Calu3 (cell line): ENCODE measurements at regions not wholly inside any gene's neighbourhood (a gene's known extent, or its start where the extent isn't known, plus 50 kb on each side); places are given as distances from the start of the nearest gene placed in this dataset.

Experiments used
- BruUV-seq: library from RNA; stranded (reverse); fragments of 400-500 nt; replicated peaks from 2 replicates; lab custom pipeline; 2021; lab: Mats Ljungman, UMichigan
- CTCF ChIA-PET: fragments of 300-600 bp; sonication (Branson Sonifier 250); formaldehyde crosslinking; loops from one replicate; lab custom pipeline; 2022; ENCODE audit warnings: antibody characterized with exemption; lab: Charles Lee
- DNase-seq: peaks from one replicate; pipeline ENCODE4 v3.0.0; 2022
- H3K27ac Mint-ChIP-seq: one replicate; pipeline ENCODE4 v1.8.0; 2022; ENCODE audit warnings: mixed read lengths; ENCODE audit not compliant: unreplicated experiment
- H3K27me3 Mint-ChIP-seq: one replicate; pipeline ENCODE4 v1.8.0; 2022; ENCODE audit warnings: mixed read lengths; ENCODE audit not compliant: unreplicated experiment
- H3K36me3 Mint-ChIP-seq: one replicate; pipeline ENCODE4 v1.8.0; 2022; ENCODE audit warnings: mild to moderate bottlenecking, moderate library complexity, mixed read lengths; ENCODE audit not compliant: insufficient read depth, unreplicated experiment
- H3K4me1 Mint-ChIP-seq: one replicate; pipeline ENCODE4 v1.8.0; 2022; ENCODE audit warnings: mild to moderate bottlenecking, low read depth, mixed read lengths; ENCODE audit not compliant: unreplicated experiment
- H3K4me3 Mint-ChIP-seq: one replicate; pipeline ENCODE4 v1.8.0; 2022; ENCODE audit warnings: mild to moderate bottlenecking, low read depth, moderate library complexity, mixed read lengths; ENCODE audit not compliant: unreplicated experiment
- H3K9me3 Mint-ChIP-seq: one replicate; pipeline ENCODE4 v1.8.0; 2022; ENCODE audit warnings: low read depth, mixed read lengths; ENCODE audit not compliant: unreplicated experiment
- intact Hi-C: fragments of 100-400 bp; cut with micrococcal nuclease; formaldehyde crosslinking; loops from one replicate; pipeline ENCODE4 v1.10.0; 2022; ENCODE audit not compliant: unreplicated experiment
- TF ChIP-seq, protein P1 (sequence below): fragments of 200-600 bp; IDR thresholded peaks from one replicate; pipeline ENCODE4 v1.8.0; 2022; ENCODE audit warnings: antibody characterized with exemption; ENCODE audit not compliant: unreplicated experiment

DNA sequence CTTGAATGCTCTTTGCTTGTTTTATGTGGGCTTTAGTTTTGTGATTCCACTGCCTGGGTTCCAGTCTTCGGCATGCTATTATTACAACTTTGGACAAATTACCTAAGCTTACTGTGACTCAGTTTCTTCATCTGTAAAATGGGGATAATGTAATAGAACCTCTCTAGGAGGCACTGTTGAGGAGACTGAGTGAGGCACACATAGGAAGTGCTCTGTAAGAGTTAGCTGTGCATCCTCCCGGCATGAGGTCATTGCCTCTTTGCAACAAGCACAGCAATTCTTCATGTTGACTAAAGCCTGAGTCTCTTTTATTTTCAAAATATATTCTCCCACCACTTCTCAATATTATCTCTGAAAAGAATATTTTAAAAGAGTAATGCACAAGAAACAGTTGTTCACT, 227.4 kb downstream of the DLEU7 start:
- no TSS peak for BruUV-seq
- TF ChIP-seq, protein P1, sequence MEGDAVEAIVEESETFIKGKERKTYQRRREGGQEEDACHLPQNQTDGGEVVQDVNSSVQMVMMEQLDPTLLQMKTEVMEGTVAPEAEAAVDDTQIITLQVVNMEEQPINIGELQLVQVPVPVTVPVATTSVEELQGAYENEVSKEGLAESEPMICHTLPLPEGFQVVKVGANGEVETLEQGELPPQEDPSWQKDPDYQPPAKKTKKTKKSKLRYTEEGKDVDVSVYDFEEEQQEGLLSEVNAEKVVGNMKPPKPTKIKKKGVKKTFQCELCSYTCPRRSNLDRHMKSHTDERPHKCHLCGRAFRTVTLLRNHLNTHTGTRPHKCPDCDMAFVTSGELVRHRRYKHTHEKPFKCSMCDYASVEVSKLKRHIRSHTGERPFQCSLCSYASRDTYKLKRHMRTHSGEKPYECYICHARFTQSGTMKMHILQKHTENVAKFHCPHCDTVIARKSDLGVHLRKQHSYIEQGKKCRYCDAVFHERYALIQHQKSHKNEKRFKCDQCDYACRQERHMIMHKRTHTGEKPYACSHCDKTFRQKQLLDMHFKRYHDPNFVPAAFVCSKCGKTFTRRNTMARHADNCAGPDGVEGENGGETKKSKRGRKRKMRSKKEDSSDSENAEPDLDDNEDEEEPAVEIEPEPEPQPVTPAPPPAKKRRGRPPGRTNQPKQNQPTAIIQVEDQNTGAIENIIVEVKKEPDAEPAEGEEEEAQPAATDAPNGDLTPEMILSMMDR = no peak
- Mint-ChIP-seq H3K4me3 (no peak overlapping the region), H3K9me3 (no peaks in the 10 kb centered on the region), H3K4me1 (no peaks in the 10 kb centered on the region), H3K36me3 (no peaks in the 10 kb centered on the region), H3K27me3 (no peaks in the 10 kb centered on the region), H3K27ac (no peak overlapping the region)
- CTCF ChIA-PET = no interaction called here
- intact Hi-C loops = no loop called here
- DNase-seq = no peak

DNA sequence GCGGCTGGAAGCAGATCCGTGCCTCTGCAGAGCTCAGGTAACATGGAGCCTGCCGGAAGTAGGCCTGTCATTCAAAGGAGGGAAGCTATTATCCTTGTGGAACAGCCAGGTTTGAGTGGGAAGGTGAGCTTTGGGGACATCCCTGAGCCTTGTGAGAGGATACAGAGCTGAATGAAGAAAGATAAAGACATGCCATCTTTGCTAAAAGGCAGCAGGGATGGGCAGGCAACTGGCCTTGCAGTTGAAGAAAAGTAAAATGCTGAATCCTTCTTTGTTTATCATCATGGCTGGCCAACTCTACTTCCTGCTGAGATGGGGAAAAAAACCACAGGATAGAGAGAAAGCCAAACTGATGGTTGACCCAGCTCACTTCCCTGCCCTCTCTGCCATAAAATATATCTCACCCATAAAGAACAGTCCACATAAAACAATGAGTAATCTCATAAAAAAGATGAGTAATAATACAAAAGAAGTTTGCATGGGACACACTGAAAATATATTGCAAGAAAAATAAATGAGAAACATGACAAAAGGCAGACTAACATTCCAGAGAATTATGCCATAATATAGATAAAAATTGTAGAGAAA, 226.3 kb downstream of the DLEU7 start:
- DNase-seq = no peak
- CTCF ChIA-PET = interaction anchor here (0.6 kb wide), 1 partner anchor 858 kb away, joined by 3 read pairs; no protein-coding TSS in a partner anchor
- intact Hi-C loops = no loop called here
- Mint-ChIP-seq H3K27me3 (no peaks in the 10 kb centered on the region), H3K4me1 (no peaks in the 10 kb centered on the region), H3K9me3 (no peaks in the 10 kb centered on the region), H3K36me3 (no peaks in the 10 kb centered on the region), H3K4me3 (no peak overlapping the region), H3K27ac (no peak overlapping the region)
- no TSS peak for BruUV-seq
- TF ChIP-seq, protein P1 = no peak

DNA sequence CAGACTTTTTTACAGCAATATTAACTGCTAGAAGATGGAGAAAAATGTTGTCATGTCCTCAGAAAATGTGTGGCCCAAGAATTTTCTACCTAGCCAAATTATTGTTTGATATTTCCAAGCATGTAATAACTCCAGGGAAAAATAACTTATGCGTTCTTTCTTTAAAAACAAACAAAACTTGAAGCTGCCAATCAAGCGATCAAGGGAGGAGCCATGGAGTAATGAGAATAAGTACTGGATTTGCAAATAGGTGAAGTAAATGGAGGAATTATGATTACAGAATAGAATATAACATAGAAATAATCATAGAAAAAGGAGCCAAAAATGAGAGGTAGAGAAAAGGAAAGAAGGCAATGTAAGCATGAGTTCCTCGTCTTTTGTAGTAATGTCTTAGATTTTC, 225.3 kb downstream of the DLEU7 start:
- Mint-ChIP-seq H3K4me3 (no peak overlapping the region), H3K4me1 (no peaks in the 10 kb centered on the region), H3K27me3 (no peaks in the 10 kb centered on the region), H3K9me3 (no peaks in the 10 kb centered on the region), H3K36me3 (no peaks in the 10 kb centered on the region), H3K27ac (no peak overlapping the region)
- DNase-seq = no peak
- TF ChIP-seq, protein P1 = no peak
- CTCF ChIA-PET = no interaction called here
- no TSS peak for BruUV-seq
- intact Hi-C loops = no loop called here

DNA sequence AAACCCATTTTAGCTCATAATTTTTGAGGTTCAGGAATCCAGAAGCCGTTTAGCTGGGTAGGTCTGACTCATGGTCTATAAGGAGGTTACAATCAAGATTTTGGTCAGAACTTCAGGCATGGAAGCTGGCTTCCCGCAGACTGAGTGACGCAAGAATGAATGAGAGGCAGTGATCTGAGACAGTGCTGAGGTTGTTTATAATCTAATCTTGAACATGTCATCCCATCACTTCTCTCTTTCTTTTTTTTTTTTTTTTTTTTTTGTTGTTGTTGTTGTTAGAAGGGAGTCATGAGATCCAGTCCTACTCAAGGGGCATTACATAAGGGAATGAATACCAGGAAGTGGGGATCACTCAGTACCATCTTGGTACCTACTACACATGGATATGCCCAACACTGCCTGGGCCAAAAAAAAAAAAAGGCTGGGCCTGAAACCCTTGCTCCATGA, 217.4 kb downstream of the DLEU7 start:
- CTCF ChIA-PET = no interaction called here
- Mint-ChIP-seq H3K4me3 (no peak overlapping the region), H3K9me3 (no peaks in the 10 kb centered on the region), H3K36me3 (no peaks in the 10 kb centered on the region), H3K27me3 (no peaks in the 10 kb centered on the region), H3K4me1 (no peaks in the 10 kb centered on the region), H3K27ac (no peak overlapping the region)
- intact Hi-C loops = no loop called here
- BruUV-seq = no TSS peak
- TF ChIP-seq, protein P1 = no peak
- DNase-seq = no peak
